ENCODE measurements at regions not wholly inside any gene's neighbourhood (a gene's known extent, or its start where the extent isn't known, plus 50 kb on each side); places are given as distances from the start of the nearest gene placed in this dataset.

- no peak overlapping the region for H3K4me3 ChIP-seq (ENCODE audit: control extremely low read depth in 1 of 5, extremely low read depth in 1 of 5, insufficient read depth in 1 of 5, low read depth in 2 of 5, low read length in 4 of 5)
- Mint-ChIP-seq H3K27ac (no peak overlapping the region), H3K27me3 (peaks cover 53% of the 10 kb centered on the region), H3K4me3 (no peak overlapping the region), H3K4me1 (no peaks in the 10 kb centered on the region), H3K9me3 (ENCODE audit: insufficient read depth) (no peaks in the 10 kb centered on the region)
- H4K20me1 ChIP-seq (ENCODE audit: control insufficient read depth, insufficient read depth, low read length, poor library complexity, severe bottlenecking): no peaks in the 10 kb centered on the region
- no peak for DNase-seq
- ATAC-seq (ENCODE audit: low read depth): no peak
- no peaks in the 10 kb centered on the region for H3K79me2 ChIP-seq (ENCODE audit: control insufficient read depth, insufficient read depth, low read length)
- H3K4me1 ChIP-seq (ENCODE audit: control insufficient read depth in 2 of 2, insufficient read depth in 2 of 2, low read length in 2 of 2): no peaks in the 10 kb centered on the region
- H3K27ac ChIP-seq (ENCODE audit: low read length in 2 of 2): no peak overlapping the region
- no peak overlapping the region for H2AFZ ChIP-seq (ENCODE audit: insufficient read depth, low read depth, low read length, poor library complexity, severe bottlenecking)
- H3K4me2 ChIP-seq (replicated peaks; ENCODE audit: low read depth, low read length, poor library complexity, severe bottlenecking): no peak overlapping the region
- WGBS (ENCODE audit: insufficient coverage): 20% methylated on average over 2 of the region's 2 CpGs
- no peak overlapping the region for H3K9ac ChIP-seq (ENCODE audit: low read length)
- intact Hi-C loops (cut with micrococcal nuclease): no loop called here
- no peaks in the 10 kb centered on the region for H3K9me3 ChIP-seq (ENCODE audit: control extremely low read depth in 1 of 3, control insufficient read depth in 2 of 3, insufficient read depth in 1 of 3, low read length in 2 of 3)
- CTCF ChIA-PET: no interaction called here
- TF ChIP-seq CTCF (IDR thresholded peaks at IDR 0.05) (no peak), EZH2 (IDR thresholded peaks at IDR 0.05; ENCODE audit: borderline replicate concordance, insufficient read depth, low read depth, low read length, poor library complexity, severe bottlenecking) (no peak)
- no peaks in the 10 kb centered on the region for H3K36me3 ChIP-seq (replicated peaks in 1 of 2; ENCODE audit: control extremely low read depth in 1 of 2, control insufficient read depth in 1 of 2, extremely low read depth in 1 of 2, insufficient read depth in 2 of 2, low read length in 1 of 2)
- POLR2A ChIA-PET: no interaction called here
- H3K27me3 ChIP-seq (replicated peaks in 1 of 4; ENCODE audit: control extremely low read depth in 1 of 4, control insufficient read depth in 3 of 4, insufficient read depth in 4 of 4, low read length in 3 of 4): peaks cover 0 to 8% (median 5%) of the 10 kb centered on the region in 4 experiments
Observed at GRCh38 chr10:111146025-111146640, 69.3 kb downstream of the ADRA2A start.

GRCh38 chr10:111148025-111148424 is 71.2 kb downstream of the ADRA2A start:
- no peak for DNase-seq
- intact Hi-C loops (cut with micrococcal nuclease): no loop called here
- ChIA-PET POLR2A (no interaction called here), CTCF (no interaction called here)
- no peaks in the 10 kb centered on the region for H3K9me3 ChIP-seq (ENCODE audit: control extremely low read depth in 1 of 3, control insufficient read depth in 2 of 3, insufficient read depth in 1 of 3, low read length in 2 of 3)
- no peaks in the 10 kb centered on the region for H4K20me1 ChIP-seq (ENCODE audit: control insufficient read depth, insufficient read depth, low read length, poor library complexity, severe bottlenecking)
- H3K9ac ChIP-seq (ENCODE audit: low read length): no peak overlapping the region
- no peak overlapping the region for H3K4me3 ChIP-seq (ENCODE audit: control extremely low read depth in 1 of 5, extremely low read depth in 1 of 5, insufficient read depth in 1 of 5, low read depth in 2 of 5, low read length in 4 of 5)
- H3K4me2 ChIP-seq (replicated peaks; ENCODE audit: low read depth, low read length, poor library complexity, severe bottlenecking): no peak overlapping the region
- H3K27ac ChIP-seq (ENCODE audit: low read length in 2 of 2): no peak overlapping the region
- WGBS (ENCODE audit: insufficient coverage): 83% methylated on average over 6 of the region's 6 CpGs
- TF ChIP-seq EZH2 (IDR thresholded peaks at IDR 0.05; ENCODE audit: borderline replicate concordance, insufficient read depth, low read depth, low read length, poor library complexity, severe bottlenecking) (no peak), CTCF (IDR thresholded peaks at IDR 0.05) (no peak)
- H3K4me1 ChIP-seq (ENCODE audit: control insufficient read depth in 2 of 2, insufficient read depth in 2 of 2, low read length in 2 of 2): no peaks in the 10 kb centered on the region
- Mint-ChIP-seq H3K27me3 (peaks cover 59% of the 10 kb centered on the region), H3K9me3 (ENCODE audit: insufficient read depth) (no peaks in the 10 kb centered on the region), H3K4me1 (no peaks in the 10 kb centered on the region), H3K27ac (no peak overlapping the region), H3K4me3 (no peak overlapping the region)
- no peak overlapping the region for H2AFZ ChIP-seq (ENCODE audit: insufficient read depth, low read depth, low read length, poor library complexity, severe bottlenecking)
- H3K27me3 ChIP-seq (replicated peaks in 1 of 4; ENCODE audit: control extremely low read depth in 1 of 4, control insufficient read depth in 3 of 4, insufficient read depth in 4 of 4, low read length in 3 of 4): peaks cover 0 to 4% (median 3%) of the 10 kb centered on the region in 4 experiments
- no peaks in the 10 kb centered on the region for H3K36me3 ChIP-seq (replicated peaks in 1 of 2; ENCODE audit: control extremely low read depth in 1 of 2, control insufficient read depth in 1 of 2, extremely low read depth in 1 of 2, insufficient read depth in 2 of 2, low read length in 1 of 2)
- no peaks in the 10 kb centered on the region for H3K79me2 ChIP-seq (ENCODE audit: control insufficient read depth, insufficient read depth, low read length)
- ATAC-seq (ENCODE audit: low read depth): no peak
